K562 (cell line): ENCODE measurements at regions not wholly inside any gene's neighbourhood (a gene's known extent, or its start where the extent isn't known, plus 50 kb on each side); places are given as distances from the start of the nearest gene placed in this dataset.

Experiments used
- ATAC-seq: fragments of 200-7000 bp; cut with Tn5 transposase; 3 replicates; pipeline ENCODE4 v1.9.1; 2020; ENCODE audit warnings: moderate library complexity
- BruUV-seq: library from RNA; stranded (reverse); fragments of 400-500 nt; replicated peaks from 2 replicates; lab custom pipeline; 2021; lab: Mats Ljungman, UMichigan
- CTCF ChIA-PET: fragments of 300-600 bp; formaldehyde crosslinking; extraction: SDS; loops from one replicate; lab custom pipeline; 2021; ENCODE audit warnings: low intra/inter-chr PET ratio; lab: Yijun Ruan, JAX
- POLR2A ChIA-PET: fragments of 300-600, 350-650 bp; sonication (Branson Sonifier 250); formaldehyde crosslinking; extraction: SDS; loops from one replicate; lab custom pipeline; 2021; ENCODE audit warnings: antibody characterized with exemption, inconsistent platforms; lab: Yijun Ruan, JAX
- DNase-seq, 4 experiments: peaks; one replicate each; pipeline versions ENCODE4 v3.0.0 to v3.0.0-alpha.2; 2011 to 2018; ENCODE audit warnings: low spot score in 3 of 4, mixed read lengths in 3 of 4; ENCODE audit errors: extremely low read depth in 1 of 4
- FAIRE-seq: peaks from 2 replicates; lab custom pipeline; 2011; peaks lifted over from hg19 to GRCh38; lab: Jason Lieb, UNC
- H2AFZ ChIP-seq: 2 replicates; pipeline ENCODE4 v1.6.0; 2011; ENCODE audit warnings: low read depth, low read length, control low read depth, inconsistent platforms
- H3K27ac ChIP-seq: fragments of 200-600 bp; 3 replicates; pipeline ENCODE4 v1.8.0; 2011; ENCODE audit warnings: low read depth, mild to moderate bottlenecking, control low read depth, inconsistent platforms, low read length, moderate library complexity, mixed read lengths; ENCODE audit errors: extremely low read depth
- H3K27me3 ChIP-seq, 2 experiments: fragments of 300-600 bp in 1 of 2; 2 replicates in 1 of 2; 3 replicates in 1 of 2; pipeline versions ENCODE4 v1.6.0 to v1.8.0; 2011; ENCODE audit warnings: inconsistent platforms in 2 of 2, low read length in 2 of 2, mild to moderate bottlenecking in 1 of 2, mixed read lengths in 1 of 2, moderate library complexity in 1 of 2; ENCODE audit not compliant: control insufficient read depth in 2 of 2, insufficient read depth in 2 of 2
- H3K36me3 ChIP-seq: fragments of 300-600 bp; 3 replicates; pipeline ENCODE4 v1.8.0; 2011; ENCODE audit warnings: mild to moderate bottlenecking, low read length, inconsistent platforms; ENCODE audit not compliant: control insufficient read depth, insufficient read depth
- H3K4me1 ChIP-seq, 2 experiments: fragments of 200-600 bp in 1 of 2; replicated peaks in 1 of 2; 2 replicates in 1 of 2; 3 replicates in 1 of 2; pipeline versions ENCODE4 v1.5.1 to v1.8.0; 2011; ENCODE audit warnings: inconsistent platforms in 2 of 2, low read length in 2 of 2, mild to moderate bottlenecking in 1 of 2, mixed read lengths in 1 of 2, moderate library complexity in 1 of 2; ENCODE audit not compliant: control insufficient read depth in 2 of 2, insufficient read depth in 2 of 2
- H3K4me2 ChIP-seq: 2 replicates; pipeline ENCODE4 v1.6.1; 2011; ENCODE audit warnings: low read length, control low read depth, inconsistent platforms, mixed read lengths; ENCODE audit not compliant: insufficient read depth
- H3K4me3 ChIP-seq: fragments of 200-600 bp; sonication (generic), shearing (Covaris generic); 2 replicates; pipeline ENCODE4 v1.5.1; 2016; ENCODE audit warnings: control low read depth, inconsistent platforms
- H3K79me2 ChIP-seq: fragments of 200-600 bp; 3 replicates; pipeline ENCODE4 v1.8.0; 2011; ENCODE audit warnings: low read length, inconsistent platforms; ENCODE audit not compliant: control insufficient read depth, insufficient read depth
- H3K9ac ChIP-seq, 2 experiments: 2 replicates each; pipeline versions ENCODE4 v1.6.0 to v1.6.1; 2011; ENCODE audit warnings: low read depth in 2 of 2, low read length in 2 of 2, control low read depth in 1 of 2, inconsistent platforms in 1 of 2, mild to moderate bottlenecking in 1 of 2, mixed read lengths in 1 of 2; ENCODE audit not compliant: insufficient read depth in 1 of 2
- H3K9me1 ChIP-seq: one replicate; pipeline ENCODE4 v1.6.0; 2011; ENCODE audit warnings: inconsistent platforms, mild to moderate bottlenecking, low read length, moderate library complexity; ENCODE audit not compliant: control insufficient read depth, insufficient read depth
- H3K9me3 ChIP-seq: replicated peaks from 2 replicates; pipeline ENCODE4 v1.5.1; 2011; ENCODE audit warnings: low read depth, low read length, inconsistent platforms; ENCODE audit not compliant: control insufficient read depth, insufficient read depth
- H4K20me1 ChIP-seq: replicated peaks from 2 replicates; pipeline ENCODE4 v1.6.1; 2011; ENCODE audit warnings: low read length, inconsistent platforms, mixed read lengths; ENCODE audit not compliant: control insufficient read depth, insufficient read depth
- EP400 ChIP-seq: fragments of 450-650 bp; IDR thresholded peaks from 2 replicates; pipeline ENCODE4 v1.6.1; 2017; ENCODE audit warnings: antibody characterized with exemption, mild to moderate bottlenecking, moderate library complexity
- EWSR1 ChIP-seq: fragments of 450-650 bp; IDR thresholded peaks from 2 replicates; pipeline ENCODE4 v1.6.1; 2018; ENCODE audit warnings: borderline replicate concordance, mild to moderate bottlenecking, low read depth, moderate library complexity; ENCODE audit not compliant: partially characterized antibody
- KLF6 ChIP-seq: fragments of 250-450 bp; sonication (Bioruptor Pico); IDR thresholded peaks from 2 replicates; pipeline ENCODE4 v1.4.0; 2020; ENCODE audit warnings: mild to moderate bottlenecking, moderate library complexity, borderline replicate concordance
- MBD2 ChIP-seq: sonication (generic); IDR thresholded peaks from 2 replicates; pipeline ENCODE4 v1.6.1; 2016; ENCODE audit warnings: low read depth, borderline replicate concordance
- MEF2D ChIP-seq: conservative IDR thresholded peaks from 2 replicates; pipeline ENCODE4 v1.6.1; 2016; ENCODE audit warnings: low read depth, missing genetic modification characterization, missing compliant biosample characterization
- RBM15 ChIP-seq: fragments of 200-400 bp; formaldehyde crosslinking; IDR thresholded peaks from 2 replicates; pipeline ENCODE4 v1.6.1; 2018; ENCODE audit warnings: mild to moderate bottlenecking, low read length, moderate library complexity; ENCODE audit not compliant: insufficient read depth
- SMARCB1 ChIP-seq: IDR thresholded peaks from 2 replicates; pipeline ENCODE4 v1.6.1; 2011; ENCODE audit warnings: improper control_type of control experiment, low read depth; ENCODE audit not compliant: insufficient read length
- SPI1 ChIP-seq: IDR thresholded peaks from 2 replicates; pipeline ENCODE4 v1.6.1; 2011; ENCODE audit warnings: low read depth, low read length, control low read depth, borderline replicate concordance
- TAF7 ChIP-seq: fragments of 450-650 bp; IDR thresholded peaks from 2 replicates; pipeline ENCODE4 v1.6.1; 2016; ENCODE audit warnings: missing genetic modification characterization, missing compliant biosample characterization
- U2AF1 ChIP-seq: fragments of 200-400 bp; formaldehyde crosslinking; optimal IDR thresholded peaks from 2 replicates; pipeline ENCODE3; 2017; ENCODE audit warnings: mild to moderate bottlenecking, low read depth, low read length, moderate library complexity
- ZNF212 ChIP-seq: fragments of 450-650 bp; formaldehyde crosslinking; IDR thresholded peaks from 2 replicates; pipeline ENCODE4 v1.4.0; 2020; ENCODE audit warnings: mild to moderate bottlenecking
- ZNF707 ChIP-seq: fragments of 250-450 bp; sonication (Bioruptor Pico); conservative IDR thresholded peaks from 2 replicates; pipeline ENCODE4 v1.8.0; 2022; ENCODE audit warnings: inconsistent platforms, mild to moderate bottlenecking, moderate library complexity
- WGBS: fragments of 100-300 bp; shearing (Covaris generic); methylation state at CpG from one replicate; pipeline ENCODE4 v1.1.6; 2016; ENCODE audit warnings: low coverage, mixed read lengths; ENCODE audit not compliant: insufficient coverage; ENCODE audit errors: missing lambda C conversion rate; 5-methylcytosine and 5-hydroxymethylcytosine counted together
- in situ Hi-C: fragments of 300-500 bp; cut with MboI; formaldehyde crosslinking; loops from 4 replicates; pipeline ENCODE4 v1.15.0; 2018; ENCODE audit warnings: inconsistent platforms, mixed read lengths
- intact Hi-C: fragments of 100-400 bp; cut with micrococcal nuclease; formaldehyde crosslinking; loops from 2 replicates; pipeline ENCODE4 v1.14.2; 2022
- TF ChIP-seq, protein P1 (sequence below): IDR thresholded peaks from 2 replicates; pipeline ENCODE4 v1.6.1; 2011; ENCODE audit warnings: borderline replicate concordance, low read depth, mild to moderate bottlenecking, moderate library complexity, low read length; ENCODE audit not compliant: insufficient read depth, poor library complexity, severe bottlenecking
- TF ChIP-seq, protein P2 (sequence below): IDR thresholded peaks from 2 replicates; pipeline ENCODE4 v1.6.1; 2011; ENCODE audit not compliant: insufficient read length; ENCODE audit errors: extremely low read depth

DNA sequence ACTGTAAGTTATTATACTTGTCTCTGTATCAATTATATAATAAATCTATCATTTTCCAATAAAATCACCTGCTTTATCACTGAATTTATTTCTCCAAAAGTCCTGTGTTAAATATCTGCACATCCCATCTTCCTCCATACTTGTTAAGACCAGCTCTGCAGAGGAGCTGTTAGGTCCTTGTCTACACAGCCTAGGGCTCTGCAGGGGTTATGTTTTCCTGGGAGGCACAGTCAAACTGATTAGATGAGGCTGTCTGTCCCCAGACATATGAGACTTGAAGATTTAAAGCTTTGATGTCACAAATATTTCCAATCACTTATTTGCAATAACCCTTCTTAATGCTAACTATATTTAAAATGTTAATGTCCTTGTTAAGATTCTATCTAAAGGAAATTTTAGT, 446.8 kb downstream of the TRAM1L1 start (continued):
- no peak for TF ChIP-seq TAF7 (tag)
- TF ChIP-seq ZNF212 (CRISPR knock-in tag) = no peak

DNA sequence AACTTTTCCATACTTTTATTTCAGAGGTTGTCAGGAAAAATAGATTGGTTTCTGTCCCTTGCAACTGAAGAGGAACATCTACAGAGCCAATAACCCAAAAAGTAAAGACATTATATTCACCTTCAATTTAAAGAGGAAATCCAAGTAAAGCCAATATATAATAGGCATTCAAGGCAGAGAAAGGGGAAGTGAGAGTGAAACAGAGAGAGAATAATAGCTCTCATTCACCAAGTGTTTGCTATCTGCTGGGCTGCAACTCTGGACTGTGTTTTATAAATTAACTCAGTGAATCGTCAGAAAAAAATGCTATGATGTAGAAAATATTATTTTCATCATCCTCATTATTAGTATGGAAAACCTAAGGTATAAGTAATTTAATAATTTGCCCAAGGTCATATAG, 448.5 kb downstream of the TRAM1L1 start:
- no TSS peak for BruUV-seq

DNA sequence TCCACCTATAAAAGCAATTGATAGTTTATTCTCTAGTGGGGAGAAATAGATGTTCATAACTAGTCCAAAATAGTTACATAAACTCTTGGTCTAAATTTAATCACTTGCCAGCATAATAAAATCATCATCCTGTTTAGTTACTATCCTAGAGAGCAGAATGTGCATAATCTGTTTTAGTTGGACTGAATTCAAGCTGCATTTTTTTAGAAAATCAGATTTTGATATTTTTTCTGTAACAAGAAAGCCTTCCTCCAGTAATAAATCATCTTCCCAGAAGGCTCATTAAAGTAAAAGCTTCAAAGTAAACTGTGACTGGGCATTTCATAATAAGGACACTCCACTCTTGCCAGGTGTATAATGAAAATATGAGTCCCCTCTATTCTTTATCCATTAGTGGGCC, 453.1 kb downstream of the TRAM1L1 start:
- BruUV-seq = no TSS peak
- intact Hi-C loops = no loop called here
- no peaks in the 10 kb centered on the region for H3K27me3 ChIP-seq
- H2AFZ ChIP-seq = no peak overlapping the region
- in situ Hi-C loops = no loop called here
- no peak overlapping the region for H3K27ac ChIP-seq
- no peaks in the 10 kb centered on the region for H4K20me1 ChIP-seq
- H3K9me3 ChIP-seq = no peaks in the 10 kb centered on the region; the same call in 1 of the 2 replicates
- no peaks in the 10 kb centered on the region for H3K36me3 ChIP-seq
- FAIRE-seq (no peak), ATAC-seq (no peak), DNase-seq (no peak)
- H3K4me1 ChIP-seq = no peaks in the 10 kb centered on the region
- ChIA-PET POLR2A (no interaction called here), CTCF (no interaction called here)
- no peak overlapping the region for H3K4me2 ChIP-seq
- H3K79me2 ChIP-seq = no peaks in the 10 kb centered on the region
- H3K9me1 ChIP-seq = no peaks in the 10 kb centered on the region
- H3K4me3 ChIP-seq = no peak overlapping the region
- H3K9ac ChIP-seq = no peak overlapping the region
- TF ChIP-seq EWSR1 (no peak), MEF2D (tag) (no peak), MBD2 (no peak), U2AF1 (no peak), RBM15 (no peak), KLF6 (CRISPR knock-in tag) (no peak), SMARCB1 (no peak)
- TF ChIP-seq, protein P1, sequence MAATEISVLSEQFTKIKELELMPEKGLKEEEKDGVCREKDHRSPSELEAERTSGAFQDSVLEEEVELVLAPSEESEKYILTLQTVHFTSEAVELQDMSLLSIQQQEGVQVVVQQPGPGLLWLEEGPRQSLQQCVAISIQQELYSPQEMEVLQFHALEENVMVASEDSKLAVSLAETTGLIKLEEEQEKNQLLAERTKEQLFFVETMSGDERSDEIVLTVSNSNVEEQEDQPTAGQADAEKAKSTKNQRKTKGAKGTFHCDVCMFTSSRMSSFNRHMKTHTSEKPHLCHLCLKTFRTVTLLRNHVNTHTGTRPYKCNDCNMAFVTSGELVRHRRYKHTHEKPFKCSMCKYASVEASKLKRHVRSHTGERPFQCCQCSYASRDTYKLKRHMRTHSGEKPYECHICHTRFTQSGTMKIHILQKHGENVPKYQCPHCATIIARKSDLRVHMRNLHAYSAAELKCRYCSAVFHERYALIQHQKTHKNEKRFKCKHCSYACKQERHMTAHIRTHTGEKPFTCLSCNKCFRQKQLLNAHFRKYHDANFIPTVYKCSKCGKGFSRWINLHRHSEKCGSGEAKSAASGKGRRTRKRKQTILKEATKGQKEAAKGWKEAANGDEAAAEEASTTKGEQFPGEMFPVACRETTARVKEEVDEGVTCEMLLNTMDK = no peak
- TF ChIP-seq, protein P2, sequence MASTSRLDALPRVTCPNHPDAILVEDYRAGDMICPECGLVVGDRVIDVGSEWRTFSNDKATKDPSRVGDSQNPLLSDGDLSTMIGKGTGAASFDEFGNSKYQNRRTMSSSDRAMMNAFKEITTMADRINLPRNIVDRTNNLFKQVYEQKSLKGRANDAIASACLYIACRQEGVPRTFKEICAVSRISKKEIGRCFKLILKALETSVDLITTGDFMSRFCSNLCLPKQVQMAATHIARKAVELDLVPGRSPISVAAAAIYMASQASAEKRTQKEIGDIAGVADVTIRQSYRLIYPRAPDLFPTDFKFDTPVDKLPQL = no peak

More for the DNA sequence above, 448.5 kb downstream of the TRAM1L1 start:
- H3K9ac ChIP-seq = no peak overlapping the region
- H3K79me2 ChIP-seq = no peaks in the 10 kb centered on the region
- ATAC-seq = no peak
- no peaks in the 10 kb centered on the region for H3K4me1 ChIP-seq
- ChIA-PET CTCF (no interaction called here), POLR2A (no interaction called here)
- no peak for FAIRE-seq
- H3K4me3 ChIP-seq = no peak overlapping the region
- H3K27me3 ChIP-seq = no peaks in the 10 kb centered on the region
- H3K9me3 ChIP-seq = no peaks in the 10 kb centered on the region
- H4K20me1 ChIP-seq = no peaks in the 10 kb centered on the region
- no peak overlapping the region for H2AFZ ChIP-seq
- intact Hi-C loops = no loop called here
- H3K9me1 ChIP-seq = no peaks in the 10 kb centered on the region
- H3K4me2 ChIP-seq = no peak overlapping the region
- no peak for TF ChIP-seq EP400
- TF ChIP-seq SPI1 = peak; percentile 15; the same call in 1 of the 2 replicates
- TF ChIP-seq ZNF707 (CRISPR knock-in tag) = no peak
- in situ Hi-C loops = no loop called here
- WGBS = 0% methylated on average over 1 of the region's 1 CpG
- no peak overlapping the region for H3K27ac ChIP-seq
- no peak for DNase-seq
- no peaks in the 10 kb centered on the region for H3K36me3 ChIP-seq
